ENCODE measurements at regions not wholly inside any gene's neighbourhood (a gene's known extent, or its start where the extent isn't known, plus 50 kb on each side); places are given as distances from the start of the nearest gene placed in this dataset.

DNA sequence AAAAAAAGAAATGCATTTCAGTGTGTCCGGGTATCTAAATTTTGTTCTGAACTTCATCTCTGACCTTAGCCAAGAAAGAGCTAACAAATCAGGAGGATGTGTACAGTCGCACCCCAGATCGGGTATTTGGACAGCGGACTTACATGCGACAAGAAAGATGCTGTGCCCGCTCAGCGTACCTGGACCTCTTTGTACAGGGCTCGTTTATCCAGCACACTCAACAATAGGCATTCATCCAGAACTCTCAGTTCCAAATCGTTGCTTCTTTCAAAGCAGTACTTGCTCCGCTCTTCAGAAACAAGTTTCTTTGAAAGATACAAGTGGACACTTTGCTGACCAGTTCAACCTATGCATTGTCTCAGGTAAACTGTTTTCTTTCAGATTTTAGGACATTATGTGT is 191.7 kb downstream of the LY86 start:
- TF ChIP-seq, protein P1, sequence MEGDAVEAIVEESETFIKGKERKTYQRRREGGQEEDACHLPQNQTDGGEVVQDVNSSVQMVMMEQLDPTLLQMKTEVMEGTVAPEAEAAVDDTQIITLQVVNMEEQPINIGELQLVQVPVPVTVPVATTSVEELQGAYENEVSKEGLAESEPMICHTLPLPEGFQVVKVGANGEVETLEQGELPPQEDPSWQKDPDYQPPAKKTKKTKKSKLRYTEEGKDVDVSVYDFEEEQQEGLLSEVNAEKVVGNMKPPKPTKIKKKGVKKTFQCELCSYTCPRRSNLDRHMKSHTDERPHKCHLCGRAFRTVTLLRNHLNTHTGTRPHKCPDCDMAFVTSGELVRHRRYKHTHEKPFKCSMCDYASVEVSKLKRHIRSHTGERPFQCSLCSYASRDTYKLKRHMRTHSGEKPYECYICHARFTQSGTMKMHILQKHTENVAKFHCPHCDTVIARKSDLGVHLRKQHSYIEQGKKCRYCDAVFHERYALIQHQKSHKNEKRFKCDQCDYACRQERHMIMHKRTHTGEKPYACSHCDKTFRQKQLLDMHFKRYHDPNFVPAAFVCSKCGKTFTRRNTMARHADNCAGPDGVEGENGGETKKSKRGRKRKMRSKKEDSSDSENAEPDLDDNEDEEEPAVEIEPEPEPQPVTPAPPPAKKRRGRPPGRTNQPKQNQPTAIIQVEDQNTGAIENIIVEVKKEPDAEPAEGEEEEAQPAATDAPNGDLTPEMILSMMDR (IDR thresholded peaks at IDR 0.05; ENCODE audit: borderline replicate concordance, control extremely low read depth, extremely low read depth, insufficient read depth, missing control alignments), result no peak
- in situ Hi-C loops (cut with MboI; ENCODE audit: low sequenced_read_pairs, unreplicated experiment), result no loop called here
- no peak for DNase-seq (ENCODE audit: low spot score)

DNA sequence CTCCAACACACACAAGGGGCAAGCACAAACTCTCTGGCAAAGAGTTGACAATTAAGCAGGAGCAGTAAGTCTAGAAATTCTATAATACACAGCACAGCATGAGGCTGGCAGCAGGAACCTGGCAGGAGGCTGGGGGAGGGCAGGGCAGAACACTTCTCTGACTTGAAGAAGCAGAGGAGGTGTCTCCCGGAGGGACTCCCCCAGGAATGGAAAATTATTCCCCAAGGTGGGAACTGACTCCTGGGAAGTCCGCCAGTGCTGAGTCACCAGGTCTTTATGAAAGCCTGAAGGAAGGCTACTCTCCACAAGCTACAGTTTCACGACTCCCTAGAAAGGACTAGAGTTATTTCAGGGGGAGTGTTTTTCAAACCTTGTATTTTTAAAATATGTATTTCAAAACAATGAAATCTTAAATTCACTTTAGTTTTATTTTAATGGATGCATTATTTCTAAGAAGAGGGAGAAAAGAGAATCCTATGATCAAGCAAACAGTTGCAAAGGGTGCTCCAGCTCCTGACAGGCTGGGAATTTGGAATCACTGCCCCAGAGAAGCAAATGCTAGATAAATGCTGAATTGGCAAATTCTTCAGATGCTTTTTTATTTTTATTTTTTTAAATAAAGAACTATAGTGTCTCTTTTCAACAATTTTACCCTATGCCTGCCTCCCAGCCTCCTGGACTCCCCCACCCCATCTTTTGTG is 192.8 kb downstream of the LY86 start:
- DNase-seq (ENCODE audit: low spot score), result no peak
- TF ChIP-seq, protein P1 (IDR thresholded peaks at IDR 0.05; ENCODE audit: borderline replicate concordance, control extremely low read depth, extremely low read depth, insufficient read depth, missing control alignments), result no peak
- in situ Hi-C loops (cut with MboI; ENCODE audit: low sequenced_read_pairs, unreplicated experiment), result no loop called here

DNA sequence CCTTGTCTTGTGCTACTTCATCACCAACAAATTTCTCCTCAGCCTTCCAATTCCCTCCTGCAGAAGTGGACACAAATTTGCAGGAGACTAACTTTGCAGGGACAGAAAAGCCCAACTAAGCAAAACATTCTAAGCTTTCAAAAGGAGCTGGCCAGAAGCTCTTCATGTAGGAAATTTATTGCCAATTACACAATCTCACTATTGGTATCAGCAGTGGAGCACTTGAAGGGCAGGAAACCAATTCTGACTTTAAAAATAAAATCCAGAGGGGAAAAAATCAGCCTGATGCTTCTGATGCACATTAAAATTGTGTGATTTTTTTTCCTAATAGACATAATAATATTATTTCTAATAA is 193.3 kb downstream of the LY86 start:
- TF ChIP-seq, protein P1 (IDR thresholded peaks at IDR 0.05; ENCODE audit: borderline replicate concordance, control extremely low read depth, extremely low read depth, insufficient read depth, missing control alignments), result no peak
- in situ Hi-C loops (cut with MboI; ENCODE audit: low sequenced_read_pairs, unreplicated experiment), result no loop called here
- DNase-seq (ENCODE audit: low spot score), result no peak

DNA sequence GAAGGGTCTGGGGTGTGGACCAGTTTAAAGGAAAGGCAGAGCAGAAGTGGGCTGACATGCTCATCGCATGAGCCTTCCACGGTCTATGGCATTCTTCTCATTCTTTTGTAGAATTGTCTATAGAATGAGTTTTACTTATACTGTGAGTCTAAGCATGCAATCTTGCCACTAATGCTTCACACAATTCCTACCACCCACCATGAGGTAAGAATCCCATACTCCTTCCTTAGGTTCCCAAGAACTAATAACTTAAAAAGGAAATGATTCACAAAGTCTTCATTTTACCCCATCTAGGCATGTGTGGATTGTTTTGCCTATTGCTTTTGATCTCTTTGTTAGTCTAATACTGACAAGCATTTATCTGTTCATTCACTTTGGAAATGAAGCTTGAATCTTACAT is 195.2 kb downstream of the LY86 start:
- in situ Hi-C loops (cut with MboI; ENCODE audit: low sequenced_read_pairs, unreplicated experiment), result no loop called here
- TF ChIP-seq, protein P1 (IDR thresholded peaks at IDR 0.05; ENCODE audit: borderline replicate concordance, control extremely low read depth, extremely low read depth, insufficient read depth, missing control alignments), result no peak
- no peak for DNase-seq (ENCODE audit: low spot score)

DNA sequence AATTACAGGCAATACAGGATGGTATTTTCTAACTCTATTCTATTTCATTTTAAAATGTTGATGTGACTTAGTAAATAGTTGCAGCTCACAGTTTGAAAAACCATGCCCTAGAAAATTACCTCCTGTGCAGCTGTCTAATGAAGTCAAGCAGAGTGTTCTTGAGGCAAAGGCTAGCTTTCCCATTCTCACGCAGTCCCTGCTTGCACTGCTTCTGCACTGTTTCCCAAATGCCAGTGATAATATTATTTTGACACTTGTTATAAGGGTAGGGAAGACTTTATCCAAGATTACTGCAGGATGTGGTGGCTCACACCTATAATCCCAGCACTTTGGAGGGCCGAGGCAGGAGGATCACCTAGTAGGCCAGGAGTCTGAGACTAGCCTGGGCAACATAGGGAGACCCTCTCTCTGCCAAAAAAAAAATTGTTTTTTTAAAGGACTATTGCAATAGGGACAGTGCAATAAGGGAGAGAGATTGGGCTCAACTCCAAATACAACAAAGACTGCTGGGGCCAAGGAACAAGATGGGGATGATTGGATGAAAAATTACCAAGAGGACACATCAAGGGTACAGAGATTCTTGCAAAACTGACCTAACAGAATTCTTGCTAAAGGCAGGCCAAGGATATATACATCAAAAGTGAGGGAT is 196.1 kb downstream of the LY86 start:
- in situ Hi-C loops (cut with MboI; ENCODE audit: low sequenced_read_pairs, unreplicated experiment), result no loop called here
- TF ChIP-seq, protein P1 (IDR thresholded peaks at IDR 0.05; ENCODE audit: borderline replicate concordance, control extremely low read depth, extremely low read depth, insufficient read depth, missing control alignments), result no peak
- DNase-seq (ENCODE audit: low spot score), result no peak

DNA sequence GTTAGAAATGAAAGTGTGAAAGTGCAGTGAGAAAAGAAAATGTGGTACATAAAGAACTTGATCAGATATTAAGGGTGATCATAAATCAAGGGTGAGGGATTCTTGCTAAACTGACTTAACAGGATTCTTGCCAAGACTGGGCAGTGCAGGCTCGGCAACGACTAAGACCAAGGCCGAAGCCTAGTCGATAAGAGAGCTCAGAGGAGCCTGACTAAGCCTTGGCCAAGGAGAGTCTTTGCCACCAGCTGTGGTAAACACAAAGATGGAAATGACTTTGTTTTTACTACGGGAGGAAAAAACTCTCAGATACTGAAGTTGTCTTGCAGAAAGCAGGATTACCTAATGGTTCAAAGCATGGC is 196.6 kb downstream of the LY86 start:
- DNase-seq (ENCODE audit: low spot score), result no peak
- in situ Hi-C loops (cut with MboI; ENCODE audit: low sequenced_read_pairs, unreplicated experiment), result no loop called here
- TF ChIP-seq, protein P1 (IDR thresholded peaks at IDR 0.05; ENCODE audit: borderline replicate concordance, control extremely low read depth, extremely low read depth, insufficient read depth, missing control alignments), result no peak

Data from GM13976 (cell line).